ENCODE measurements at regions not wholly inside any gene's neighbourhood (a gene's known extent, or its start where the extent isn't known, plus 50 kb on each side); places are given as distances from the start of the nearest gene placed in this dataset.
"Not testable (repeated sequence)": the region's sequence is repeated elsewhere in the genome, so short reads cannot be mapped to it uniquely, and the experiment has no call there.

DNA sequence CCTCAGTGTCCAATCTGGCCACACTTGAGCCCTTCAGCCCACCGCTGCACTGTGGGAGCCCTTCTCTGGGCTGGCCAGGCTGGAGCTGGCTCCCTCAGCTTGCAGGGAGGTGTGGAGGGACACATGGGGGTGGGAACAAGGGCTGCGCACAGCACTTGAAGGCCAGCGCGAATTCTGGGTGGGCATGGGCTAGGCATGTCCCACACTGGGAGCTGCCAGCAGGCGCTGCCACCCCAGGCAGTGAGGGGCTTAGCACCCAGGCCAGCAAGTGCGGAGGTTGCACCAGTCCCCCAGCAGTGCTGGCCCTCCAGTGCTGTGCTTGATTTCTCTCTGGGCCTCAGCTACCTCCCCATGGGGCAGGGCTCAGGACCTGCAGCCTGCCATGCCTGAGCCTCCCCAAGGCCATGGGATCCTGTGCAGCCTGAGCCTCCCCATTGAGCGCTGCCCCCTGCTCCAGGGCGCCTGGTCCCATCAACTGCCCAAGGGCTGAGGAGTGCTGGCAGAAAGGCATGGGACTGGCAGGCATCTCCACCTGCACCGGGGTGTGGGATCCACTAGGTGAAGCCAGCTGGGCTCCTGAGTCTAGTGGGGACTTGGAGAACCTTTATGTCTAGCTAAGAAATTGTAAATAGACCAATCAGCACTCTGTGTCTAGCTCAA, 148.2 kb downstream of the EMB start:
- no CpG with 5 or more reads among the region's 9 CpGs for WGBS (ENCODE audit: extremely low coverage, insufficient coverage, insufficient read length)
- Histone ChIP-seq H2BK5ac (ENCODE audit: low read depth, low read length, poor library complexity) (no peak overlapping the region), H3K23ac (ENCODE audit: low read length) (no peak overlapping the region), H3K14ac (ENCODE audit: low read length) (no peak overlapping the region), H4K12ac (ENCODE audit: low read depth, low read length) (no peak overlapping the region), H3K4ac (ENCODE audit: low read depth, low read length) (no peak overlapping the region), H3K4me1 (ENCODE audit: control insufficient read depth in 1 of 2, insufficient read depth in 2 of 2, low read length in 2 of 2) (no peaks in the 10 kb centered on the region), H2AK5ac (ENCODE audit: low read length) (no peak overlapping the region), H3K27ac (ENCODE audit: low read depth, low read length) (no peak overlapping the region), H3K4me3 (ENCODE audit: low read depth, low read length) (peak overlapping the region; percentile 9), H2BK12ac (ENCODE audit: low read length) (no peak overlapping the region), H2AFZ (ENCODE audit: insufficient read depth, low read length, poor library complexity) (no peak overlapping the region), H3K18ac (ENCODE audit: low read length) (no peak overlapping the region), H4K8ac (ENCODE audit: low read depth, low read length) (no peak overlapping the region), H3K36me3 (ENCODE audit: control insufficient read depth in 1 of 2, insufficient read depth in 2 of 2, low read length in 2 of 2) (no peaks in the 10 kb centered on the region), H4K91ac (ENCODE audit: low read depth, low read length) (no peak overlapping the region), H3K79me2 (ENCODE audit: control insufficient read depth, insufficient read depth, low read length, poor library complexity) (no peaks in the 10 kb centered on the region), H2BK120ac (ENCODE audit: insufficient read depth, low read length, poor library complexity) (no peak overlapping the region), H3K9me3 (ENCODE audit: insufficient read depth, low read depth, low read length) (peaks cover 8% of the 10 kb centered on the region), H3K79me1 (ENCODE audit: low read length) (no peaks in the 10 kb centered on the region), H3K4me2 (ENCODE audit: low read length) (no peak overlapping the region), H3K27me3 (ENCODE audit: insufficient read depth, low read length) (no peaks in the 10 kb centered on the region), H3K9ac (ENCODE audit: low read length) (no peak overlapping the region)
- no peak for DNase-seq

DNA sequence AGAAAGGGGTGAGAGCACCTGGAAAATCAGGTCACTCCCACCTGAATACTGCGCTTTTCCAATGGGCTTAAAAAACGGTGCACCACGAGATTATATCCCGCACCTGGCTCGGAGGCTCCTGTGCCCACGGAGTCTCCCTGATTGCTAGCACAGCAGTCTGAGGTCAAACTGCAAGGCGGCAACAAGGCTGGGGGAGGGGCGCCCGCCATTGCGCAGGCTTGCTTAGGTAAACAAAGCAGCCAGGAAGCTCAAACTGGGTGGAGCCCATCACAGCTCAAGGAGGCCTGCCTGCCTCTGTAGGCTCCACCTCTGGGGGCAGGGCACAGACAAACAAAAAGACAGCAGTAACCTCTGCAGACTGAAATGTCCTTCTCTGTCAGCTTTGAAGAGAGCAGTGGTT, 160.6 kb downstream of the EMB start:
- H3K4me2 ChIP-seq (ENCODE audit: low read length); H3K4me3 ChIP-seq (ENCODE audit: low read depth, low read length); H3K4ac ChIP-seq (ENCODE audit: low read depth, low read length); H3K14ac ChIP-seq (ENCODE audit: low read length); H2BK12ac ChIP-seq (ENCODE audit: low read length); H3K23ac ChIP-seq (ENCODE audit: low read length); DNase-seq; H3K36me3 ChIP-seq (ENCODE audit: control insufficient read depth in 1 of 2, insufficient read depth in 2 of 2, low read length in 2 of 2); H3K9ac ChIP-seq (ENCODE audit: low read length); H3K79me1 ChIP-seq (ENCODE audit: low read length); H3K79me2 ChIP-seq (ENCODE audit: control insufficient read depth, insufficient read depth, low read length, poor library complexity); H3K9me3 ChIP-seq (ENCODE audit: insufficient read depth, low read depth, low read length); H2BK120ac ChIP-seq (ENCODE audit: insufficient read depth, low read length, poor library complexity); H4K8ac ChIP-seq (ENCODE audit: low read depth, low read length); H2AFZ ChIP-seq (ENCODE audit: insufficient read depth, low read length, poor library complexity); H4K91ac ChIP-seq (ENCODE audit: low read depth, low read length); H3K27ac ChIP-seq (ENCODE audit: low read depth, low read length); H3K4me1 ChIP-seq (ENCODE audit: control insufficient read depth in 1 of 2, insufficient read depth in 2 of 2, low read length in 2 of 2); H3K18ac ChIP-seq (ENCODE audit: low read length); H2BK5ac ChIP-seq (ENCODE audit: low read depth, low read length, poor library complexity); H4K12ac ChIP-seq (ENCODE audit: low read depth, low read length); H3K27me3 ChIP-seq (ENCODE audit: insufficient read depth, low read length); H2AK5ac ChIP-seq (ENCODE audit: low read length): not testable (repeated sequence)
- WGBS (ENCODE audit: extremely low coverage, insufficient coverage, insufficient read length) = no CpG with 5 or more reads among the region's 10 CpGs
